ENCODE measurements at regions not wholly inside any gene's neighbourhood (a gene's known extent, or its start where the extent isn't known, plus 50 kb on each side); places are given as distances from the start of the nearest gene placed in this dataset.

DNA sequence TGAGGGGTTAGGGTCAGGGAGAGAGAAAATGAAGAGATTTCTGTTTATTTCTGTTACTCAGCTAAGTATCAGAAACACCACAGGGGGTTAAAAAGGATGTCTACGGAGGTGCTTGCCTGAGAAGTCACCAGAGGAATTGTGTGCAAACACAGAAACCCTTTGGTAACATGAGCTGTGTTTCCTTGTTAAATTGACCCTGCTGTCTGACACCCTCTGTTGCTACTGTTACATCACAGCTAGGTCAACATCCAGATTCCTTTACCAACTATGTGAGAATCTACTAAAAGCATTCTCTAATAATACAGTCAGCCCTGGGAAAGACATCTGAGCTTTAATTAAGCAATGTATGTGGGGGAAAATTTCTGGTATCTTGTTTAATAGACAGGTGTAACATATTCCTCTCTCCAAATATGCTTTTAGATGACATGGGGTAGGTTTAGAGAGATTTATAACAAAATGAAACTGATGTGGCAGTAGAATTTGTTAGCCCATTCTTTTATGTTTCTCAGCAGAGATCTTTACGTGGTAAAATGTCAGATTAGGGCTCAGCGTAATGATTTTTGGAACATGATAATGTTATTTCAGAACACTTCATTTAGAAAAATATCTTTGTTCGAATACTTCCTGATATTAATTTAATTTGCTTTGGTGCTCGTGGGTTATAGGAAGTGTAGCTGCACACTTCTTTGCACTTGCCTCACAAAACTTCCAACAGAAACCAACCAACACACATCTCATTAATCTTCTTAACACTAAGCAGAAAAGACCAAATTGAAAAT lies 168.0 kb upstream of the AHR start:
- no peak for DNase-seq (ENCODE audit: low read depth)

DNA sequence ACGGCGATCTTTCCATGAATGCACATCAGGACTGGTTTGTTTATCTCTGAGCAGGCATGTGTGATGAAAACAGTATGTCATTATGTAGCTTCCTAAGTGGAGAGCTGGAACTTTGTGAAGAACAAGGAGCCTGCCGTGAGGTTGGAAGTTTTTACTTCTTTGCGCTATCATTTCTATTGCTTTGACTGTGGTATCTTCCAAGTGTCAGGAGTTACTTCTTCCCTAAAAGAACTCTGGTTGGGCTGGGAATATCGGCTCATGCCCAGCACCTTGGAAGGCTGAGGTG lies 167.4 kb upstream of the AHR start:
- DNase-seq (ENCODE audit: low read depth): no peak

DNA sequence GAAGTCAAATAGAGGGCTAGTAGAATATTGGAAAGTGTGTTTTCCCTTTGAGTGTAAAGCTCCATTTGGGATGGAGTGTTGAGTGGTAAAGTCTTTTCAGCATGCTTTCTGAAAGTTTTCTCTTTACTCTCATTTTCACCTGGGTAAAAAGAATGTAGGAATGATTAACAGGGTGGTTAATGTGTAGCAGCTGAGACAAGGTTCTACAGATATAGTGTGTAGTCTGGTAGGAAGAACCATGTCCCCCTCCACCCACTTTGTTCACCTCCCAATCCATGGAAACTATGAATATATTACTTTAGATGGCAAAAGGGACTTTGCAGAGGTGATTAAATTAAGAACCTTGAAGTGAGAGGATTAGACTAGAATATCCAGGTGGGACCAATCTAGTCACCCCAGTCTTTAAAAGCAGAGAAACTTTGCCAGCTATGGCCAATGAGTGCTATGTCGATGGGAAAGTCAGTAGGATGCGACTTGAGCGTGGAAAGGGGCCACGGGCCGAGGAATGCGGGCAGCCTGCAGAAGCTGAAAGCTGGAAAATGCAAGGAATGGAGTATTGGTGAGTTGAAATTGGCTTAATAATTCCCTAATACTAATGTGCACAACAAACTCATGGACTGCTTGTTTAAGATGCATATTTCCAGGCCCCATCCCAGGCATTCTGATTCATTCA lies 166.3 kb upstream of the AHR start:
- no peak for DNase-seq (ENCODE audit: low read depth)

DNA sequence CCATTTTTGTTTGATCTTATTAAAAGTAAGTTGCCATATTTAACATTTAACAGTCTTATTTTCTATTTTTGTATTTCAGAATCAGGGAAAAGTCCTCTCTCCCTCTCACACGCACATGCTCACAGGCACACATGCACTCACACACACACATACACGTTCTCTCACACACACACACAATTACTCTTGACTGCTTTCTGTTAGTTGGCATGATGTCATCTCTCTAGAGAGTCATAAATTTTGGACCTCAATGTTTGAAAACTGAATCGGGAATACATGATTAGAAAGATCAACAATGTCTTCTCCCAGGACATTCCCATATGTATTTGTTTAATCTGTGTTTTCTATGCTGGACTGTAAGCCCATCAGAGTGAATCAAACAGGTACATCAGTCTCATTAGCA lies 165.7 kb upstream of the AHR start:
- no peak for DNase-seq (ENCODE audit: low read depth)

DNA sequence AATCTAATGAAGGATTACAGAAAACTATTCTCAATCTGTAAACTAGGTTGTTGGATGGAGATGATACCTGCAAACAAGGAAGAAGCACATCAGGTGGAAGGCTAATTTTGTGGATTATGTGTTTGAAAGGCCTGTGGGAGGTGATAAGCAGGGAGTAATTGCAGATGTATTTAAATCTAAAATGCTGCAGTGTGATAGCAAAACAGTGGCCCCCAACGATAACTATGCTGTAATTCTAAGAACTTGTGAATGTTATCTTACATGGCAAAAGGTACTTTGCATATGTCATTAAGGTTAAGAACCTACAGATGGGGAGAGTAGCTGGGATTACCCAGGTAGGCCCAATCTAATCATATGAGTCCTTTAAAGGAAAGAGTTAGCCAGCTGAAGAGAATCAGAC lies 164.5 kb upstream of the AHR start:
- no peak for DNase-seq (ENCODE audit: low read depth)

DNA sequence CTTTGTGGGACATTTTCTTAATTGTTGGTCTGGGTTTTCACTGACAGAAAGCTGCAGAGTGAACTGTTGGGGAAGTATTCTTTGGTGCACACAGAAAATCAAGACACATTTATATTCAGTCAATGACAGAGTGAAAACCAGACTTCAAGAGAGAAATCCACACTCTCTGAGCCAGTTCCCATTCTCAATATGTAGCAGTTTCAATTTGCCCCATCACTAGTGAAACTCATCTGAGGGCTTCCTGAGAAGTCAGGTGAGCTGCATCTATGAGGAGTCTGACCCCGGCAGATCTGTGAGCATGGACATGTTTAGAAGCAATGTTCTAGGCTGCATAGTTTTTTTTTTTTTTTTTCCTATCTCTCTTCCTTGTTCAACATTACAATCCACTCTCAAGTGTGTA lies 163.7 kb upstream of the AHR start:
- no peak for DNase-seq (ENCODE audit: low read depth)

DNA sequence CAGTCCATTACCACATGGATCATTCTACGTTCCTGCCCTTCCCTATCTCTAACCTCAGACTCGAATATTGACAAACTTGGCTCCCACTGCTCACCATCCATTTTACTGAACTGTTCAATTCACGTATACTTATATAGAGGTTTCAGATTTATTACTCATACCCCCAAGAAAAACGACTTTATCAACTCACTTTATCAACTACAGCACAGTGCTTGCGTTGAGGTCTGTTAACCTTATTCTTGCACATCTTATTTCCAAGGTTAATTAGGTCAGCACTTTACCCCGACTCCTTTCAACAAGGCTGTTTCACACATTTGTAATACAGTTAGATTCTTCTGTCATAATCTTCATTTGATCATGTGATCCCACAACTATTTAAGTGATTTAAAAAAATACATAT lies 162.3 kb upstream of the AHR start:
- no peak for DNase-seq (ENCODE audit: low read depth)

DNA sequence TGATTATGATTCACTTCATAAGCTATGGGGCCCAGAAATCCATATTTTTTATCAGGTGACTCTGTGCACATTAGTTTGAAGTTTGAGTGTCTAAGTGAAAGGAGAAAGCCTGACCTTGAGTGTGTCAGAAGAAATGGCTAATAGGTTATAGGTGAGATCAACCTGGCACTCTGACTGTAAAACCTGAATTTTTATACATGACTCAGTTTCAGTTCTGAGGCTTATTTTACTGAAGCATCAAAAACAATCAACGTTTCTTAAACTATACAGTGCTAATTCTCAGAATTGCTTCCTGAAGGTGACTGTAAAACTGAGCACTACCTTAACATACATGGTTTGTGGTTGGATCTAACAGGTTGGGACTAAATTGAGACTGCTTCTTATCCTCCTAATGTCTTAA lies 159.4 kb upstream of the AHR start:
- no peak for DNase-seq (ENCODE audit: low read depth)

DNA sequence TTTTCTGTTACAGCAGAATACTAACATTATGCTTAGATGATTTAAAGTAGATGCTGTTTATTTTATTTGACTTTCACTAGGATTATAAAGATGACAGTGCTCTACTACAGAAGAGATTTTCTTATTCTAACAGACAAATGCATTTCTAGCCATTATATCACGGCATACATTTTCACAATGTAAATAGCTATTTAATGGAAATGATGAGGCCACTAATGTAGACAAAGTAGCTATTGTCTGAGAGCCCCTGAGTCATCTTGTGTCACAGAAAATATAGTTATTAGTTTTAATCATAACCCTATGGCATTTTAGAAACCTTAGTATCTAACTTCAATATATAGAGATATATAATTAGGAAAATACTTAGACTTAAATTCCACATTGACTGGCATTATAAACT lies 158.0 kb upstream of the AHR start:
- DNase-seq (ENCODE audit: low read depth): no peak

DNA sequence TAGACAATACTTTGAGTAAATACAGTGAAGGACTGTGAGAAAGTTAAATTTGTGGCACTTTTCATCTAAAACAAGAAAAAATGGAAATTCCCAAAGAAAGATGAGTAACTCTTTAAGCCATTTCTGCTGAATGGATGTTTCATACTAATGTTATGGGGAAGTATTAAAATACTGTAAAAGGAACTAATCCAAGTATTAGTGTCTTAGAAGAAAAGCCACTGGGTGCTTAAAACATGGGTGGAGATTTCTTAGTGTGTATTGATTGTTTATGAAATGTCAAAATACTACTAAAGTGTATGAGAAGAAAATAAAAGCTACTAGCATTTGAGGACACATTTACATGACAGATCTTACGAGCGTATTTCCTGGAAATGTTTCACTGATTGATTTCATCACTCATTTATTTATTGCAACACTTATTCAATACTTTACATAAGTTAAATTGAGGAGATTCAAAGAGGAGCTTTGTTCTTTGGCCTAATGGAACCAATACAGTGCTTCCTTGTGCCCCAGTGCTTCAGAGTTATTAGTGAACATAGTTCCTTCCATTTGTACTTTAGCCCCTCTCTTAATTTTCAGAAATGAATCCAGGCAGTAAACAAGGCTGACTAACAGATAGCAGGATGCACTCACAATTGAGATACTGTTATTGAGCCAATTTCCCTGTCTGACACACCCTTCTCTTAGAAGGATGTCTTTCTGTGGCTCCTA lies 155.5 kb upstream of the AHR start:
- DNase-seq (ENCODE audit: low read depth): no peak

DNA sequence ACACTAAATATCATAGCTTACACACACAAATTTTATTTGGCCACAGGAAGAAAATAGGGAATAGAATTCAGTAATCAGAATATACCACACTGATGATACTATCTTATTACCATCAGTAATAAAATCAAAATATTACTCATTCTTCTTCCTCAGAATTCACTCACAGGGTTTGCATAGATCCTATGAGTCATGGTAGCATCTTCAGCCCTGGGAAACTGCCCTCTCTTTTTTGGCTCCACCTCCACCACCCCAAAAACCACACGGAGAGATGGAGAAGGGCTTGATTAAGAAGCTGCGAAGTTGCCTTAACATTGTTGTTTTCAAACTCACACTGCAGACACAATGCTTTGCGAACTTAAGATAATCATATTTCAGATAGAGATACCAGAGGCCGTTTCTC lies 154.1 kb upstream of the AHR start:
- no peak for DNase-seq (ENCODE audit: low read depth)

DNA sequence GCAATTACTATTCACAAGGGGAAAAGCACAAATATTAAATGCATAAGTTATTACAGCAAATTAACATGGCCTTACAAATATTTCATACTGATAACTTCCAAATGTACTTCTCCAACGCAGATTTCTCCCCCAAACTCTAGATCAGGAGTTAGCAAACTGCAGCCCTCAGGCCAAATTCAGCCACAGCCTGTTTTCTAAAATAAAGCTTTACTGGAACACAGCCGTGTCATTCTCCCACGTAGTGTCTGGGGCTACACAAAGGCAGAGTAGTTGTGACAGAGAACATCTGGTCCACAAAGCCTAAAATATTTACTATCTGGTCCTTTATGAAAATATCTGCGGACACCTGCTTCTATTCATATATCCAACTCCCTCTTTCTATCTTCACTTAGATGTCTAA lies 151.8 kb upstream of the AHR start:
- DNase-seq (ENCODE audit: low read depth): no peak

DNA sequence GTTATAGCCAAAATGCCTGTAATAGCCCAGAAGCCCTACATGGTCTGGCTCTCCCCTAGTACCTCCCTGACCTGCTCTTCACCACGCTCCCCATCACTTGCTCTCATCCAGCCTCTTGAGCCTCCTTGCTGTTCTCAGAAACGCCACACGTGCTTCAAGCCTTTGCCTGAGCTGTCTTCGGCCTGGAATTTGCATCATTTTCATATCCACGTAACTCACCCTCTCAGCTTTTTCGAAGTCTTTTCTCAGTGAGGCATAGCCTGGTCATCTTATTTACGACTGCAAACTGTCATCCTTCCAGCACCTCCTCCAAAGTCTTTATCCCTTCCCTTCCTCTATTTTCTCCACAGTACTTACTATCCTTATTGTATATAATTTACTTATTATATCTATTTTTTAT lies 151.0 kb upstream of the AHR start:
- no peak for DNase-seq (ENCODE audit: low read depth)

DNA sequence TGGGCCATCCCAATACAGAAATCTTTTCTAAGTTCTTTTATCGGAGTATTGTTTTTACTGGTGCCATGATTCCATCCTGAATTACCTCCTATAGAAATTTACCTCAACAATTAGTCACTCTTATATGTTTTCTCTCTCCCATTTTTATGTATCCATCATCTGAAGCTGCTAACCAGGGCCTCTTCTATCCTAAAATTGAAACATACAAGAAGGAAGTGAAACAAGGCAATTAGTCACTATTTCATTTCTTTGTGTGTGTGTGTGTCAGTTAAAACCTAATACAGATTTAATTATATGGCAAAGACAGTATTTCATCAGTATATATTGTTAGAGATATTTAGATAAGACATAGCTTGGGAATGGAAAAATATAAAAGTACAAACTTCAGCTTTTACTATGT lies 148.4 kb upstream of the AHR start:
- no peak for DNase-seq (ENCODE audit: low read depth)

DNA sequence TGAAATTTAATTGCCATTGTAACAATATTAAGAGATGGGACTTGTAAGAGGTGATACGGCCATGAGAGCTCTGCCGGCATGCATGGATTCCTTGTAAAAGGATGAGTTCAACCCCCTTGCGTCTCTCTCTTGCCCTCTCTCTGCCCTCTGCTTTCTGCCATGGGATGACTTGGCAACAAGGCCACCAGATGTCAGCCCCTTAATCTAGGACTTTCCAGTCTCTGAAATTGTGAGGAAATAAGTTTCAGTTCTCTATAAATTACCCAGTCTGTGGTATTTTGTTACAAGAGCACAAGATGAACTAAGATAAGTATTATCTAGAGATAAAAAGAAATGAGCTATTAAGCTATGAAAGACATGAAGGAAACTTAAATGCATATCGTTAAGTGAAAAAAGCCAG lies 145.7 kb upstream of the AHR start:
- no peak for DNase-seq (ENCODE audit: low read depth)

DNA sequence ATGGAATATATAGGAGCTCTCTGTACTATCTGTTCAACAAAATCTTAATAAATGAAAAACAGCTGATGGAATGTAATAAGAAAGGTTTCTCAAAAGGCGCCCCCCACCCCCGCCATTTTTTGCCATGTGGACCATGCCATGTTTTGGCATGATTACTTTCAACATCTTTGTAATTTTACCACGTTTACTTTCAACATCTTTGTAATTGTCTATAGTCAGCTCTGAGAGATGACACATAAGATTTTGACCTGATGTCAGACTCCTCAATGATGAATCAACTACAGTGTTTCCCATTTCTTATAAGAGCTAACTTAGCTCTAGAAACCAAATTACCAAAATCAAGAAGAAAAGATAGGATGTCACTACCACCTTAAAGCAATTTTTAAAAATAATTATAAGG lies 144.9 kb upstream of the AHR start:
- DNase-seq (ENCODE audit: low read depth): no peak

DNA sequence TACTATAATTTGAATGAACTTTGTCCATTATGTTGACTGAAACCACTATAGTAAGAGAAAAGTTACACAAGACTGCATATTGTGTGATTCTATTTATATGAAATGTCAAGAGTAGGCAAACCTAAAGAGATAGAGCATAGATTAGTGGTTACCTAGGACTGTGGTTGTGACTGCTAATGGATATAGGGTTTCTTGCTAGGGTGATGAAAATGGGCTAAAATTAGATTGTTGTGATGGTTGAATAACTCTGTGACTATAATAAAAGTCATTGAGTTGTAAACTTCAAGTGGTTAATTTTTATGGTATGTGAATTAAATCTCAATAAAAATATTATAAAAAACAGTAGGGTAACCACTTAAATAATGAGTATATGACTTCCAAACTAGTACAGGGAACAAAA lies 142.9 kb upstream of the AHR start:
- DNase-seq (ENCODE audit: low read depth): no peak

DNA sequence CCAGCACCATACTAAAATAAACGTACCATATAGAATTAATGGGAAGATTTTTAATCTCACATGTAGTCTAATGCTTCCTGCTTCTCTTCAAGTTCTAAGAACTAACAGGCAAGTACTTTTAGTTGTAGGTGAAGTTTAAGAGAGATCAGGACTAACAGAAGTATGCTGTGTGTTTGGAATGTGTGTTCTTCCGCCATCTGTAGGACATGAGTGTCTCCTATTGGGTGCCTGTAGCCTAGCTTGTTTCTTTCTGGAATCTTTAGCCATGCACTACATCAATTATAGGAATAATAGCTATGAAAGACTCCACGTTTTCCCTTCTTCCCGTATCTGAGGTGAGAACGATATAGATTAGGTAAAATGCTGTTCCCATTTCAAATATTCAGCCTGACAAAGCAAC lies 140.2 kb upstream of the AHR start:
- DNase-seq (ENCODE audit: low read depth): no peak

DNA sequence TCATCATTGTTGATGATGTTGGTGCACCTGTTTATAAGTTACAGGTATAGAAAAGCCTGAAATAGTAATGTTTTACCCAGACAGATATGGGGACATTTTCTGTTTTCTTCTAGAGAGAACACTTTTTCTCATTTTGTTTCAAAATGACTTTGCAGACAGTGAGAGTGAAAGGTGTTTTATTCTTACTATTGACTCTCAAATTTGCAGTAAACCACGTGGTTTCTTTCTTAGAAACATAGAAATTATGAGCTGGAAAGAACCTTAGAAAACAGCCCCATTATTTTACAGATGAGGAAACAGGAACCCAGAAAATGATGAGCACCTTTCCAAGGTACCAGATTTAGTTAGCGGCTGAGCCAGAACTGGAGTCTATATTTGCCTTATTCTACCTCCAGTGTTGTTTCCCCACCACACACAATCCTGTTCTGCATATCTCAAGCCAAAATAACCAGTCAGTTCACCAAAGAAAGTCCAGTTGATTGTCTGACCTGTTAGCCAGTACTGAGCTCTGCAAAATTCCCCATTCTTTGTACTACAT lies 138.9 kb upstream of the AHR start:
- no peak for DNase-seq (ENCODE audit: low read depth)

DNA sequence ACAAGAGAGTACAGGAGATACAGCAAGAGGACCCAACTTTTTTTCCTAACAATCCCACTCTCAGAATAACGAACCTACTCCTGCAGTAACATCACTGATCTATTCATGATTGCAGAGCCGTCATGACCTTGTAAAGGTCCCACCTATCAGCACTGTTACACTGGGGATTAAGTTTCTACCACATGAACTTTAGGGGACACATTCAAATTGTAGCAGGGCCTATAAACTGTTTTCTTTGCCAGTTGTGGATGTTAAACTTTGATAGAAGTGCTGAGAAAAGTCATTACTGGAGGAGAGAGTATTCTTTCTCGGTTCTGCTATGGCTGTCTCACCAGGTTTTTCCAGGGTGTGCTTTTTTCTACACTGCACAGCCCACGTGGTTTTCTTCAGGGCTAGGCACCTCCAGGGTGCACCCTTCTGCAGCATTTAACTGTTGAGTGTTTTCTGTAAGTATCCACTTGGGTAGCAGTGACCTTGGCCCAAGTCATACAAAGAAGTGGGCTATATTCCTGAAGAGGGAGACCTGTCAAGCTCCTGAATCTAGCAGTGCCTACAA lies 131.6 kb upstream of the AHR start:
- DNase-seq (ENCODE audit: low read depth): no peak

DNA sequence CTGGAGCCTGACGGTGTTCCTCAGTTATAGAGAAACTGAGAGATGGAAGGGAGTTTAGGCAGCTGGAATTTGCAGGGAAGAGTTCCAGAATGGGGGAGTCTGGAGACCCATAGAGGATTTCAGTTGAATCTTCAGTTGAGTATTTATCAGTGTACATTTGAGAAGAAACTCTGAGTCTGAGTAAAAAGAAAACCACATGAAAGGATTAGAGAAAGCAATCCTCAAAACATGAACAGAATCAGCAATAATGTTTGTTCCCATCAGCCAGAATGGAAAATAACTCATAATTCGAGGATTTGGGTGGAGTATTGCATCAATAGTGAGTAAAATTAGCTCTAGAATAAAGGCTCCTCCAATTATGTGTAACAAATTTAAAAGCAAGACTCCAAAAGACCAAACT lies 130.0 kb upstream of the AHR start:
- DNase-seq (ENCODE audit: low read depth): no peak

DNA sequence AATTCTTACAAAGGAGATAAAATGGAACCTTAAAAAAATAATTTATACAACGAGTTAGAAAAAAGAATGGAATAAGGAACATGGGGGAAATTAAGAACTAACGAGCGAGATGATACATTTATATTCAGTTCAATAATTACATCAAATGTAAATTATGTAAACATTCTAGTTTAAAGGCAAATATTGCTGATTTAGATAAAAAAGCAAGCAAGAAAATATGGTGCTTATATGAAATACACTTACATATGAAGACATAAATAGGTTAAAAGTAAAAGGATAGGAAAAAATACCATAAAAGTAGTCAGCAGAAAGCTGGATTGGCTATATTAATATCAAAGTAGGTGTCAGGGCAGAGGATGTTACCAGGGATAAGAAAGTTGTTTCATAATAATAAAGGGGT lies 127.0 kb upstream of the AHR start:
- no peak for DNase-seq (ENCODE audit: low read depth)

DNA sequence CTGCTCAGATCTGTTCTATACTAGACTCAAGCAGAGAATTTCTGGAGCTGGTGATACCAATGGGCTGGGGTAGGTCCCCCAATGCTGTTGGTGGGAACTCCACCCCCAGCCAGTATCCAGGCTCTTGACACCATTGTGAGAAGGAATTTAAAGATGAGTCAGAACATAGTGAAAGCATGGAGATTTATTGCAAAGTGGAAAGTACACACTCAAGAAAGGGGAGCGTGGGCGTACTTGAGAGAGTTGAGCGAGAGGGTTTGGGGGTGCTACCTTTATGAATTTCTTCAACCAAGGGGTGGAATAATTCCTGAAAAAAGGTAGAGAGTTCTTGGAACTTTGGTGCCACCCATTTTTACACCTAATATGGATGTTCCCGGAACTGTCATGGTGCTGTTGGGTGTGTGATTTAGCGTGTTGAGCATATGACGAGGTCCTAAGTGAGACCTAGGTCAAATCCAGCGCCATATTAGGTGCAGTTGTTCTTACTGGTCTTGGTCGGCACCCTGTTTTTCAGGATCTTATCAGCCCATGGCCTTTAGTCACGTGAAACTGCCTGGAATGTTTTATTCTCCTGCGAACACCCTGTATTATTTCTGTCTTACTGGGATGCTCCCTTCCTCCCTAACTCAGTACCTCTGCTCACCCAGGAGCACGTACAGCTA lies 122.0 kb upstream of the AHR start:
- DNase-seq (ENCODE audit: low read depth): no peak
